ENCODE measurements at regions not wholly inside any gene's neighbourhood (a gene's known extent, or its start where the extent isn't known, plus 50 kb on each side); places are given as distances from the start of the nearest gene placed in this dataset.

DNA sequence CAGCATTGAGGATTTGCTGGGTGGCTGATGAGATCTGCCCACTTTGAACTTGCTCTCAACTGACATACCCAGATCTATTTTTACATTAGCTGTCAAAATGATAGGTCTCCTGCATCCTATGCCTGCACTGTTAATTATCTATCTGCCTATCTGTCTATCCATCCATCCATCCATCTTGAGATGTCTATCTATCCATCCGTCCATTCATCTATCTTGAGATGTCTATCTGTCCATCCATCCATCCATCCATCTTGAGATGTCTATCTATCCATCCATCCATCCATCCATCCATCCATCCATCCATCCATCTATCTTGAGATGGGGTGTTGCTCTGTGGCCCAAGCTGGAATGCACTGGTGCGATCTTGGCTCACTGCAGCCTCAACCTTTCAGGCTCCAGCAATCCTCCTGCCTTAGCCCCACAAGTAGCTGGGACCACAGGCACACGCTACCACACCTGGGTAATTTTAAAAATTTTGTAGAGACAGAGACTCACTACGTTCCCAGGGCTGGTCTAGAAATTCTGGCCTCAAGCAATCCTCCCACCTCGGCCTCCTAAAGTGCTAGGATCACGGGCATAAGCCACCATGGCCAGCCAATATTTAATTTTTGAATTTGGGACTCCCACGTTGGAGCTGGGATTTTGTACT, 159.4 kb upstream of the NSMCE3 start:
- no peak for DNase-seq (ENCODE audit: extremely low spot score, unreplicated experiment)
- Mint-ChIP-seq H3K36me3 (no peaks in the 10 kb centered on the region), H3K27ac (no peak overlapping the region), H3K4me1 (ENCODE audit: unreplicated experiment) (peaks cover 5% of the 10 kb centered on the region), H3K4me3 (no peak overlapping the region), H3K9me3 (no peaks in the 10 kb centered on the region), H3K27me3 (peaks cover 6% of the 10 kb centered on the region)
- TF ChIP-seq, protein P1, sequence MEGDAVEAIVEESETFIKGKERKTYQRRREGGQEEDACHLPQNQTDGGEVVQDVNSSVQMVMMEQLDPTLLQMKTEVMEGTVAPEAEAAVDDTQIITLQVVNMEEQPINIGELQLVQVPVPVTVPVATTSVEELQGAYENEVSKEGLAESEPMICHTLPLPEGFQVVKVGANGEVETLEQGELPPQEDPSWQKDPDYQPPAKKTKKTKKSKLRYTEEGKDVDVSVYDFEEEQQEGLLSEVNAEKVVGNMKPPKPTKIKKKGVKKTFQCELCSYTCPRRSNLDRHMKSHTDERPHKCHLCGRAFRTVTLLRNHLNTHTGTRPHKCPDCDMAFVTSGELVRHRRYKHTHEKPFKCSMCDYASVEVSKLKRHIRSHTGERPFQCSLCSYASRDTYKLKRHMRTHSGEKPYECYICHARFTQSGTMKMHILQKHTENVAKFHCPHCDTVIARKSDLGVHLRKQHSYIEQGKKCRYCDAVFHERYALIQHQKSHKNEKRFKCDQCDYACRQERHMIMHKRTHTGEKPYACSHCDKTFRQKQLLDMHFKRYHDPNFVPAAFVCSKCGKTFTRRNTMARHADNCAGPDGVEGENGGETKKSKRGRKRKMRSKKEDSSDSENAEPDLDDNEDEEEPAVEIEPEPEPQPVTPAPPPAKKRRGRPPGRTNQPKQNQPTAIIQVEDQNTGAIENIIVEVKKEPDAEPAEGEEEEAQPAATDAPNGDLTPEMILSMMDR (conservative IDR thresholded peaks at IDR 0.05): no peak

DNA sequence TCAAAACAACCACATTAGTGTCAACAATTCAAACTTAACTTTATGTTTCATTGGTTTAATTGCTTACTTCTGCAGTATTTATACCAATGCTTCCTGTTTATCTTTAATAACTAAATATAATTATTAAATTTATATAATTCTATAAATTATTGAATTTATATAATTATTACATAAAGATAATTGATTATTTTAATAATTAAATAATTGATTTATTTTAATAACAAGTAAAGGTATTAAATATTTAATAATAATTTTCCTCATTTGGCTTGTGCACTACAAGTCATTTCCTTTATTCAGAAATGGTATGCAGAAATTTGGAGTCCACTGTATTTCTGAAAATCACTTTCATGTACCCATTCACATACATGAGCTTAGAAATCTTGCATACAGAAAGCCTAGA, 156.2 kb upstream of the NSMCE3 start:
- TF ChIP-seq, protein P1 (conservative IDR thresholded peaks at IDR 0.05): no peak
- DNase-seq (ENCODE audit: extremely low spot score, unreplicated experiment): no peak

DNA sequence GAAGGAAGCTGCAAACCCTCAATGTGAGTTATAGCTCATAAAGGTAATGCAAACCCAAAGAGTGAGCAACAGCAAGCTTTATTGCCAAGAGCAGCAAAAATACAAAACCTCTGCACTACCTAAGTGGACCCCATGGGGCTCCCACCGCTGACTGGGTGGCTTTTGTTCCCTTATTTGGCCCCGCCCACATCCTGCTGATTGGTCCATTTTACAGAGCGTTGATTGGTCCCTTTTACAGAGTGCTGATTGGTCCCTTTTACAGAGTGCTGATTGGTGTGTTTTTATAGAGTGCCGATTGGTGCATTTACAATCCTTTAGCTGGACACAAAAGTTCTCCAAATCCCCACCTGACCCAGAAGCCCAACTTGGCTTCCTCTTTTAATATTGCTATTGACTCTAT, 154.5 kb upstream of the NSMCE3 start:
- Mint-ChIP-seq H3K4me1 (ENCODE audit: unreplicated experiment) (no peaks in the 10 kb centered on the region), H3K4me3 (no peak overlapping the region), H3K27me3 (peaks cover 3% of the 10 kb centered on the region), H3K36me3 (no peaks in the 10 kb centered on the region), H3K9me3 (no peaks in the 10 kb centered on the region), H3K27ac (no peak overlapping the region)
- DNase-seq (ENCODE audit: extremely low spot score, unreplicated experiment): no peak
- TF ChIP-seq, protein P1 (conservative IDR thresholded peaks at IDR 0.05): no peak

More for the DNA sequence above, 156.2 kb upstream of the NSMCE3 start:
- Mint-ChIP-seq H3K4me3 (no peak overlapping the region), H3K9me3 (no peaks in the 10 kb centered on the region), H3K4me1 (ENCODE audit: unreplicated experiment) (no peaks in the 10 kb centered on the region), H3K27ac (no peak overlapping the region), H3K36me3 (no peaks in the 10 kb centered on the region), H3K27me3 (peaks cover 6% of the 10 kb centered on the region)

DNA sequence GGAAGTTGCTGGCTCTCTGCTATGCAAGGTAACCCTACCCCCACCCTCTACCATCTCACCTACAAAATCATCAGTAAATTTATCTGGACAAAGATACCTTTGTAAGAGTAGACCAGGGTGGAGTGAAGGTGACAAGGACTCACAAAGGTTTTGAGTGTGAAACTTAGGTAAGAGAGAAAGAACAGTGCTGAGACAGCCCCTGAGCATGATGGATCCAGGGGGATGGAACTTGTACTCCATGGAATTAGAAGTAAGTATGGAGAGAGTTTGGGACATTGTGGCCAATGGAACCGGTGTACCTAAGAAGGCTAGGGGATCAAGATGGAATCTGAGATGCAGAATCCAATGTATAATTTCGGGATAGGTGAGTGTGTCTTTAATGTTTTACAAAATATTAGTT, 153.0 kb upstream of the NSMCE3 start:
- no peak overlapping the region for H3K27ac Mint-ChIP-seq
- TF ChIP-seq, protein P1 (conservative IDR thresholded peaks at IDR 0.05): no peak
- H3K4me1 Mint-ChIP-seq (ENCODE audit: unreplicated experiment): no peaks in the 10 kb centered on the region
- no peaks in the 10 kb centered on the region for H3K36me3 Mint-ChIP-seq
- no peak for DNase-seq (ENCODE audit: extremely low spot score, unreplicated experiment)
- H3K27me3 Mint-ChIP-seq: peaks cover 3% of the 10 kb centered on the region
- no peaks in the 10 kb centered on the region for H3K9me3 Mint-ChIP-seq
- H3K4me3 Mint-ChIP-seq: no peak overlapping the region

DNA sequence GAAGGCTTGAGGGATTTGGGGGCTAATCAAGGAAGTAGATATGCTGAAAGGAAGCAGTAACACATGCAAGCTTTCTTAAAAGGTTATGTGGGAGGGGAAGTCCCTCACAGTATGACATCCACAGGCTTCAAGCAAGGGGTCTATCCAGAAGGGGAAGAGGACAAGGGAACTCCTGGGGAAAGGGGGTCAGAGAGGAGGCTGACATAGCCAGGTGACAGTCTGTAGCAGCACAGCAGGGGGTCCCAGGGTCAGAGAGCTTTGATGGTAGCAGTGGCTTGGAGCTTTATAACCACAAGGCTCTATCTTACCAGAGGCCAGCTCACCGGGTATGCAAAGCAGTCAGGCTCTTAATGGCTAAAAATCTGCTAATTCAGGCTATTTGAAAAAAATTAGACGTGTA, 150.6 kb upstream of the NSMCE3 start:
- no peak overlapping the region for H3K4me3 Mint-ChIP-seq

More for the DNA sequence above, 150.6 kb upstream of the NSMCE3 start:
- TF ChIP-seq, protein P1 (conservative IDR thresholded peaks at IDR 0.05): no peak
- no peaks in the 10 kb centered on the region for H3K36me3 Mint-ChIP-seq
- peaks cover 1% of the 10 kb centered on the region for H3K27me3 Mint-ChIP-seq
- H3K27ac Mint-ChIP-seq: no peak overlapping the region
- DNase-seq (ENCODE audit: extremely low spot score, unreplicated experiment): no peak
- H3K4me1 Mint-ChIP-seq (ENCODE audit: unreplicated experiment): no peaks in the 10 kb centered on the region
- H3K9me3 Mint-ChIP-seq: no peaks in the 10 kb centered on the region

All from type B pancreatic cell (in vitro differentiated cells).